ENCODE measurements at regions not wholly inside any gene's neighbourhood (a gene's known extent, or its start where the extent isn't known, plus 50 kb on each side); places are given as distances from the start of the nearest gene placed in this dataset.

- TF ChIP-seq CTCF (conservative IDR thresholded peaks at IDR 0.05) (no peak), ZFX (IDR thresholded peaks at IDR 0.05) (no peak)
- no peak overlapping the region for H3K27ac ChIP-seq
Measured at GRCh38 chr18:28511413-28511821, 334.5 kb upstream of the CDH2 start.

DNA sequence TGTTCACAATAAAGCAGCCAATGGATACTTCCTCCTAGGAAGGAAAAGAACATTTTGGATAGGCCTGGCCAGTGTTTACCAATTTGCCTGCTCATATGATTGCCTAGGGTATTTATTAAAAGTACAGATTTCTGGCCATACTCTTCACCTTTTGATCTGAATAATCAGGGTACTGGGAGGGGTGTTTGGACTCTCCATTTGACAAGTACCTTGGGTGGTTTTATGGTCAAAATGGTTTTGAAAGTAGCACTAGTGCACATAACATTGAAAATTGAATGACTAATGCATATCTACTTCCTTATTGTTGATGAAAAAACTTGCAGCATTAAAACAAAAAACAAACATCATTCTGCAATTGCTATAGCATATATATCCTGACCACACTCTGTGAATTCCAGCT, 333.3 kb upstream of the CDH2 start:
- no peak overlapping the region for H3K27ac ChIP-seq
- TF ChIP-seq CTCF (conservative IDR thresholded peaks at IDR 0.05) = no peak
- no peak for TF ChIP-seq ZFX (IDR thresholded peaks at IDR 0.05)

- H3K27ac ChIP-seq = no peak overlapping the region
- TF ChIP-seq ZFX (IDR thresholded peaks at IDR 0.05) = no peak
- TF ChIP-seq CTCF (conservative IDR thresholded peaks at IDR 0.05) = no peak
Measured at GRCh38 chr18:28504066-28504465, 327.1 kb upstream of the CDH2 start.

GRCh38 chr18:28494151-28494550, 317.2 kb upstream of the CDH2 start:
- H3K27ac ChIP-seq = no peak overlapping the region
- TF ChIP-seq ZFX (IDR thresholded peaks at IDR 0.05) (no peak), CTCF (conservative IDR thresholded peaks at IDR 0.05) (no peak)

DNA sequence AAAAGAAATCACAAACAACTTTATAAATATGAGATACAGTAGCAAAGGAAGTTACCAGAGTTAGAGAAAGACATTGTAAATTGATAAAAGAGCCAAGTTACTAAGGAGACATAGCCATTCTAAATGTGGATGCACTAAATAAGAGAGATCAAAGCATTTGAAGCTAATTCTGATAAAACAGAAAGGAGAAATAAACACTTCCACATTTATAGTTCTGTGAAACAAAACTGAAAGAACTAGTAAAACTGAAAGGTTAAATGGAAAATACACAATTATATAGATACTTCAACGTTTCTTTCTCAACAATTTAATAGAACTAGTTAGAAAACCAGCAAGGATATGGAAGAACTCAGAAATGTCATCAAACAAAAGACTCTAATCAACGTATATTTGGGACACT, 309.0 kb upstream of the CDH2 start:
- no peak overlapping the region for H3K27ac ChIP-seq
- TF ChIP-seq ZFX (IDR thresholded peaks at IDR 0.05) = no peak
- TF ChIP-seq CTCF (conservative IDR thresholded peaks at IDR 0.05) = no peak

- TF ChIP-seq ZFX (IDR thresholded peaks at IDR 0.05) = no peak
- no peak for TF ChIP-seq CTCF (conservative IDR thresholded peaks at IDR 0.05)
- H3K27ac ChIP-seq = no peak overlapping the region
Measured at GRCh38 chr18:28485210-28485801, 308.4 kb upstream of the CDH2 start.

DNA sequence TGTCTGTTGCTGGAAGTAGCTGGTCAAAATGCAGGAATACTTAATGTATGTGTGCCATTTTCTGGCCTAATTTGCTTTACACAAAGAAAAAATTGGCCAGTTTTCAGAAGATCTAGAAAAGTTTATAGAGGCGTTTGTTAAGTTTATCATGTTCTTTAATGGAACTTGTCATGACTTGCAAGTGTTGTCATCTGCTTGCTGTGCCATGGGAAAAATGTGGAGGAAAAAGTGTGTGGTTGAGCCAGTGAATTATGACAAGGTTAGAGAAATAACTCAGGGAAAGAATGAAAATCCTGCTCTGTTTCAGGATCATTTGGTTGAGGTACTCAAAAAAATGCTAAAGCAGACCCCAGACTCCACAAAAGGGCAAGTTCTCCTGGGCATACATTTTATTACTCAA, 301.6 kb upstream of the CDH2 start:
- TF ChIP-seq CTCF (conservative IDR thresholded peaks at IDR 0.05) (no peak), ZFX (IDR thresholded peaks at IDR 0.05) (no peak)
- no peak overlapping the region for H3K27ac ChIP-seq
